Coronary artery (tissue), 2 donors: ENCODE measurements at regions not wholly inside any gene's neighbourhood (a gene's known extent, or its start where the extent isn't known, plus 50 kb on each side); places are given as distances from the start of the nearest gene placed in this dataset.

ENCODE experiments used
- DNase-seq: peaks from one replicate; pipeline ENCODE4 v3.0.0-alpha.2; 2017; ENCODE audit warnings: low spot score
- H3K27ac ChIP-seq, 2 donors: fragments of 200-600 bp; sonication (generic); one replicate each; pipeline ENCODE4 v1.5.1; 2016 to 2019
- H3K4me3 ChIP-seq: fragments of 200-600 bp; sonication (generic); 2 replicates; pipeline ENCODE4 v1.5.1; 2016; ENCODE audit warnings: mild to moderate bottlenecking, moderate library complexity
- TF ChIP-seq, protein P1 (sequence below): fragments of 200-600 bp; sonication (generic); IDR thresholded peaks from one replicate; pipeline ENCODE4 v1.5.1; 2019; ENCODE audit warnings: antibody characterized with exemption

GRCh38 chr2:184261331-184261730, 337.0 kb upstream of the ZNF804A start:
- Histone ChIP-seq H3K4me3 (no peak overlapping the region), H3K27ac (no peak overlapping the region)
- TF ChIP-seq, protein P1, sequence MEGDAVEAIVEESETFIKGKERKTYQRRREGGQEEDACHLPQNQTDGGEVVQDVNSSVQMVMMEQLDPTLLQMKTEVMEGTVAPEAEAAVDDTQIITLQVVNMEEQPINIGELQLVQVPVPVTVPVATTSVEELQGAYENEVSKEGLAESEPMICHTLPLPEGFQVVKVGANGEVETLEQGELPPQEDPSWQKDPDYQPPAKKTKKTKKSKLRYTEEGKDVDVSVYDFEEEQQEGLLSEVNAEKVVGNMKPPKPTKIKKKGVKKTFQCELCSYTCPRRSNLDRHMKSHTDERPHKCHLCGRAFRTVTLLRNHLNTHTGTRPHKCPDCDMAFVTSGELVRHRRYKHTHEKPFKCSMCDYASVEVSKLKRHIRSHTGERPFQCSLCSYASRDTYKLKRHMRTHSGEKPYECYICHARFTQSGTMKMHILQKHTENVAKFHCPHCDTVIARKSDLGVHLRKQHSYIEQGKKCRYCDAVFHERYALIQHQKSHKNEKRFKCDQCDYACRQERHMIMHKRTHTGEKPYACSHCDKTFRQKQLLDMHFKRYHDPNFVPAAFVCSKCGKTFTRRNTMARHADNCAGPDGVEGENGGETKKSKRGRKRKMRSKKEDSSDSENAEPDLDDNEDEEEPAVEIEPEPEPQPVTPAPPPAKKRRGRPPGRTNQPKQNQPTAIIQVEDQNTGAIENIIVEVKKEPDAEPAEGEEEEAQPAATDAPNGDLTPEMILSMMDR: no peak
- DNase-seq: no peak

GRCh38 chr2:184261818-184262217, 336.5 kb upstream of the ZNF804A start:
- no peak for DNase-seq
- no peak overlapping the region for H3K4me3 ChIP-seq
- TF ChIP-seq, protein P1: no peak
- no peak overlapping the region for H3K27ac ChIP-seq

GRCh38 chr2:184268900-184269477, 329.3 kb upstream of the ZNF804A start:
- no peak for DNase-seq
- TF ChIP-seq, protein P1: no peak
- no peak overlapping the region for H3K27ac ChIP-seq
- H3K4me3 ChIP-seq: no peak overlapping the region

DNA sequence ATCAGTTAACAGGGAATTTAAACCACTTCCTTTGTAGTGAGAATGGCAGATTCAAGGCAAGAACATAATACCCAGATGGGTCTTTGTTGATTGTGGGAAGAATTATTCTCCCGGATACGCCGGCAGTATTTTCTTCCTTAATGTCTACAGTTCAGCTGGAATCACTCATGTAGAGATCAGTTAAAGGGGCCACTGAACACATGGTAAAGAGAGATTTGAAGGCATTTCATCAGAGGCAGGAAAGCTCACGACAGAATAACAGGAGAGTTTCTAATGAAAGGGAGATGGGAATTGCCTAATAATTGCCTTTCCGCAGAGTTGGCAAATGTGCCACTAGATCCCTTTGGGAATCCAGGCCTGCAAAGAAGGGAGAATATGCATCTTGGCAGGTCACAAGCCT, 327.7 kb upstream of the ZNF804A start:
- DNase-seq: no peak
- H3K4me3 ChIP-seq: no peak overlapping the region
- TF ChIP-seq, protein P1: no peak
- no peak overlapping the region for H3K27ac ChIP-seq

- TF ChIP-seq, protein P1: no peak
- no peak overlapping the region for H3K27ac ChIP-seq
- no peak for DNase-seq
- no peak overlapping the region for H3K4me3 ChIP-seq
These were observed 326.3 kb upstream of the ZNF804A start for GRCh38 chr2:184272056-184272455.

DNA sequence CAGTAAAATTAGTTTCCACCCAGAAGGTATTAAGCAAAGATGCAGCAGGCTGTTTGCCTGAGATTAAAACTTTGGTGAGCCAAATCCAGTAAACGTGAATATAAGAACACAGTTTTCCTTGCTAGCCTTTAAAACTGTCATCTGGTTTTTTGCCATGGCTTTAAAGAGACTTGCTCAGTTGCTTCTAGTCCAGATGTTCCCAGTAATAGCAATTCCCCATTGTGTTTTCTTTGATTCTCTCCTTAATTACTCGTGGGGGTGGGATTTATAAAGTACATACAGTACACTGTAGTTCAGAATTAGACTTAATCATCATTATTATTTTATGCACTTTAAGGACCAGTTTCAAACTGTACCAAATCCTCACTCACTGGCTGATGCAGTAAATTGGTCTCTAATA, 303.5 kb upstream of the ZNF804A start:
- Histone ChIP-seq H3K27ac (no peak overlapping the region), H3K4me3 (no peak overlapping the region)
- no peak for DNase-seq
- TF ChIP-seq, protein P1: no peak

DNA sequence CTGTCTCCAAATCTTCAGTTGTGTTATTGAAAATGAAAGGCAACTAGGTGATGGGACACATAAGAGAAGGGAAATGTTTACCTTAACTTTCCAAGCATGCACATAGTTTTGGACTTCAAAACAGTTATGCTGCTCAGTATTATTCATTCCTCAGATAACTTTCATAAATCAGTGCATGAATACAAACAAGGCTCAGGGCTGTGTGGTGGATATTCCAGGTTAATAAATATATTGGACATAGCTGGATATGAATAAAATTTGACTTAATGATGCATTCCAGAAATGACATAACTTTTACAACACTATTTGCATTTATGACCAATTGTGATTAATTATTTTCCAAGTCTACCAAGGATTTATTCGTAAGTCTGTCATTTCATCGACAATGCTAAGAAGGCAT, 301.2 kb upstream of the ZNF804A start:
- TF ChIP-seq, protein P1: no peak
- no peak overlapping the region for H3K4me3 ChIP-seq
- H3K27ac ChIP-seq: no peak overlapping the region
- DNase-seq: no peak
